Neural progenitor cell (in vitro differentiated cells): ENCODE measurements at regions not wholly inside any gene's neighbourhood (a gene's known extent, or its start where the extent isn't known, plus 50 kb on each side); places are given as distances from the start of the nearest gene placed in this dataset.

Experiments used
- EZH2 ChIP-seq: fragments of 200-600 bp; sonication (generic); IDR thresholded peaks from 2 replicates; pipeline ENCODE4 v1.6.1; 2017; ENCODE audit warnings: antibody characterized with exemption, mild to moderate bottlenecking, moderate library complexity
- TF ChIP-seq, protein P1 (sequence below): fragments of 200-600 bp; sonication (generic); IDR thresholded peaks from 2 replicates; pipeline ENCODE4 v1.5.1; 2017; ENCODE audit warnings: antibody characterized with exemption, mild to moderate bottlenecking

DNA sequence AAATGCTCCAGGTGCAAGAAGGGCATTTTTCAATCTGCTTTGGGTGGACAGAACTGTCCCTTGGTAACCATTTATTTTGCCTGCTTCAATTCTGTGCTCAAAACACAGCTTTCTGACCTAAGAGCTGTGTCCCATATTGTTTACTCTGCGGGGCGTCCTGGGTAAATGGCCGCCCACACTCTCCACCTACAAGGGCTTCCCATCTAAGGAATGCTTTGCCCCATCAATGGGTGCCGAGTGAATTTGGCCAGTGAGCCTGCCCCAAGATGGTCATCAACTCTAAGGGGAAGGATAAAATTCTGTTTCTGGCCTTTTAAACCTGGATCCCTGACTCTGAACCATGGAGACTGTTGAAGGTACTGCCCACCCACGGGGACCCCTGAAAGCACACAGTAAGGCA is 55.5 kb upstream of the FAM89A start:
- no peak for TF ChIP-seq EZH2
- TF ChIP-seq, protein P1, sequence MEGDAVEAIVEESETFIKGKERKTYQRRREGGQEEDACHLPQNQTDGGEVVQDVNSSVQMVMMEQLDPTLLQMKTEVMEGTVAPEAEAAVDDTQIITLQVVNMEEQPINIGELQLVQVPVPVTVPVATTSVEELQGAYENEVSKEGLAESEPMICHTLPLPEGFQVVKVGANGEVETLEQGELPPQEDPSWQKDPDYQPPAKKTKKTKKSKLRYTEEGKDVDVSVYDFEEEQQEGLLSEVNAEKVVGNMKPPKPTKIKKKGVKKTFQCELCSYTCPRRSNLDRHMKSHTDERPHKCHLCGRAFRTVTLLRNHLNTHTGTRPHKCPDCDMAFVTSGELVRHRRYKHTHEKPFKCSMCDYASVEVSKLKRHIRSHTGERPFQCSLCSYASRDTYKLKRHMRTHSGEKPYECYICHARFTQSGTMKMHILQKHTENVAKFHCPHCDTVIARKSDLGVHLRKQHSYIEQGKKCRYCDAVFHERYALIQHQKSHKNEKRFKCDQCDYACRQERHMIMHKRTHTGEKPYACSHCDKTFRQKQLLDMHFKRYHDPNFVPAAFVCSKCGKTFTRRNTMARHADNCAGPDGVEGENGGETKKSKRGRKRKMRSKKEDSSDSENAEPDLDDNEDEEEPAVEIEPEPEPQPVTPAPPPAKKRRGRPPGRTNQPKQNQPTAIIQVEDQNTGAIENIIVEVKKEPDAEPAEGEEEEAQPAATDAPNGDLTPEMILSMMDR: no peak
